ENCODE measurements at regions not wholly inside any gene's neighbourhood (a gene's known extent, or its start where the extent isn't known, plus 50 kb on each side); places are given as distances from the start of the nearest gene placed in this dataset.

- TF ChIP-seq CTCF (IDR thresholded peaks at IDR 0.05) (no peak), POLR2A (IDR thresholded peaks at IDR 0.05) (no peak)
These were observed 220.9 kb upstream of the SFRP2 start for GRCh38 chr4:154009788-154010187.
